CD8-positive, alpha-beta memory T cell (primary cell): ENCODE measurements at regions not wholly inside any gene's neighbourhood (a gene's known extent, or its start where the extent isn't known, plus 50 kb on each side); places are given as distances from the start of the nearest gene placed in this dataset.

Experiments used
- CTCF ChIA-PET: fragments of 350-600 bp; sonication (Branson Sonifier 250); formaldehyde crosslinking; loops from one replicate; lab custom pipeline; 2021; ENCODE audit warnings: antibody characterized with exemption; lab: Charles Lee
- POLR2A ChIA-PET: fragments of 350-600 bp; sonication (Branson Sonifier 250); formaldehyde crosslinking; loops from one replicate; lab custom pipeline; 2021; ENCODE audit warnings: antibody characterized with exemption; lab: Charles Lee
- DNase-seq, 5 donors: peaks; one replicate each; pipeline versions ENCODE4 v3.0.0 to v3.0.0-alpha.2; 2020 to 2022; ENCODE audit warnings: mixed read lengths in 1 of 5
- H3K27ac ChIP-seq: one replicate; pipeline ENCODE4 v1.7.0; 2013; ENCODE audit warnings: low read depth, mild to moderate bottlenecking, low read length, moderate library complexity
- H3K27me3 ChIP-seq: 2 replicates; pipeline ENCODE4 v1.7.0; 2013; ENCODE audit warnings: low read length, mild to moderate bottlenecking; ENCODE audit not compliant: insufficient read depth, poor library complexity, severe bottlenecking
- H3K36me3 ChIP-seq: 2 replicates; pipeline ENCODE4 v1.7.0; 2013; ENCODE audit warnings: mild to moderate bottlenecking, low read length, moderate library complexity; ENCODE audit not compliant: insufficient read depth
- H3K4me1 ChIP-seq: 2 replicates; pipeline ENCODE4 v1.7.0; 2013; ENCODE audit warnings: mild to moderate bottlenecking, low read length, moderate library complexity; ENCODE audit not compliant: insufficient read depth
- H3K4me3 ChIP-seq: 2 replicates; pipeline ENCODE4 v1.7.0; 2013; ENCODE audit warnings: mild to moderate bottlenecking, low read length
- H3K9me3 ChIP-seq: 2 replicates; pipeline ENCODE4 v1.7.0; 2013; ENCODE audit warnings: mild to moderate bottlenecking, low read length
- H3K27ac Mint-ChIP-seq, 8 donors: one replicate each; pipeline ENCODE4 v1.8.0; 2020 to 2021; ENCODE audit warnings: mixed read lengths in 8 of 8, mild to moderate bottlenecking in 6 of 8, inconsistent platforms in 3 of 8, moderate library complexity in 3 of 8
- H3K27me3 Mint-ChIP-seq, 2 donors: one replicate each; pipeline ENCODE4 v1.8.0; 2020 to 2021; ENCODE audit warnings: mixed read lengths in 2 of 2, mild to moderate bottlenecking in 1 of 2, moderate library complexity in 1 of 2
- H3K36me3 Mint-ChIP-seq, 3 donors: one replicate each; pipeline ENCODE4 v1.8.0; 2020 to 2021; ENCODE audit warnings: mixed read lengths in 3 of 3, inconsistent platforms in 1 of 3, mild to moderate bottlenecking in 1 of 3
- H3K4me1 Mint-ChIP-seq, 3 donors: one replicate each; pipeline ENCODE4 v1.8.0; 2020 to 2021; ENCODE audit warnings: mixed read lengths in 3 of 3, inconsistent platforms in 1 of 3, mild to moderate bottlenecking in 1 of 3
- H3K4me3 Mint-ChIP-seq, 7 donors: one replicate each; pipeline ENCODE4 v1.8.0; 2020 to 2021; ENCODE audit warnings: mixed read lengths in 7 of 7, mild to moderate bottlenecking in 6 of 7, moderate library complexity in 4 of 7, inconsistent platforms in 2 of 7
- H3K9me3 Mint-ChIP-seq, 5 donors: one replicate each; pipeline ENCODE4 v1.8.0; 2020 to 2022; ENCODE audit warnings: mixed read lengths in 5 of 5, mild to moderate bottlenecking in 3 of 5, moderate library complexity in 2 of 5, inconsistent platforms in 1 of 5

DNA sequence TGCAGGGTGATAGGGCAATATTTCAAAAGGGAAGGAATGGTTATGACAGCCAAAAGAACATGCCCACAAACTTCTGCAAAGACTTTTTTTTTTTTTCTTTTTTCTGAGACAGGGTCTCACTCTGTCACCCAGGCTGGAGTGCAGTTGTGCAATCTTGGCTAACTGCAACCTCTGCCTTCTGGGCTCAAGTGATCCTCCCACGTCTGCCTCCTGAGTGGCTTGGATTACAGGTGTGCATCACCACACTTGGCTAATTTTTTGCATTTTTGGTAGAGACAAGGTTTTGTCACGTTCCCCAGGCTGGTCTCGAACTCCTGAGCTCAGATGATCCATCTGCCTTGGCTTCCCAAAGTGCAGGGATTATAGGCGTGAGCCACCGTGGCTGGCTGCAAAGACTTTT, 117.6 kb upstream of the ADGRF1 start:
- Mint-ChIP-seq H3K9me3 (peaks cover 0 to 5% (median 0%) of the 10 kb centered on the region in 5 donors), H3K4me3 (no peak overlapping the region), H3K27ac (no peak overlapping the region), H3K4me1 (no peaks in the 10 kb centered on the region), H3K27me3 (peaks cover 0 to 3% of the 10 kb centered on the region in 2 donors), H3K36me3 (peaks cover 0 to 2% (median 0%) of the 10 kb centered on the region in 3 donors)
- Histone ChIP-seq H3K4me1 (no peaks in the 10 kb centered on the region), H3K27ac (no peak overlapping the region), H3K27me3 (no peaks in the 10 kb centered on the region), H3K9me3 (no peaks in the 10 kb centered on the region), H3K4me3 (no peak overlapping the region), H3K36me3 (no peaks in the 10 kb centered on the region)
- POLR2A ChIA-PET = no interaction called here
- no peak for DNase-seq
- CTCF ChIA-PET = no interaction called here

- Mint-ChIP-seq H3K27me3 (peaks cover 3 to 5% of the 10 kb centered on the region in 2 donors), H3K9me3 (peaks cover 0 to 5% (median 0%) of the 10 kb centered on the region in 5 donors), H3K4me3 (no peak overlapping the region), H3K4me1 (no peaks in the 10 kb centered on the region), H3K36me3 (peaks cover 0 to 2% (median 0%) of the 10 kb centered on the region in 3 donors), H3K27ac (no peak overlapping the region)
- Histone ChIP-seq H3K27ac (no peak overlapping the region), H3K36me3 (no peaks in the 10 kb centered on the region), H3K4me1 (no peaks in the 10 kb centered on the region), H3K9me3 (no peaks in the 10 kb centered on the region), H3K4me3 (no peak overlapping the region), H3K27me3 (no peaks in the 10 kb centered on the region)
- POLR2A ChIA-PET = no interaction called here
- DNase-seq = no peak
- CTCF ChIA-PET = no interaction called here
Measured at GRCh38 chr6:47157653-47158219, 115.6 kb upstream of the ADGRF1 start.

GRCh38 chr6:47157063-47157462, 114.9 kb upstream of the ADGRF1 start:
- Mint-ChIP-seq H3K27ac (no peak overlapping the region), H3K4me3 (no peak overlapping the region), H3K36me3 (peaks cover 0 to 2% (median 0%) of the 10 kb centered on the region in 3 donors), H3K27me3 (peaks cover 3 to 5% of the 10 kb centered on the region in 2 donors), H3K4me1 (no peaks in the 10 kb centered on the region), H3K9me3 (peaks cover 0 to 5% (median 0%) of the 10 kb centered on the region in 5 donors)
- ChIA-PET POLR2A (no interaction called here), CTCF (no interaction called here)
- no peak overlapping the region for H3K27ac ChIP-seq
- no peaks in the 10 kb centered on the region for H3K9me3 ChIP-seq
- no peak for DNase-seq
- H3K4me3 ChIP-seq = no peak overlapping the region
- H3K4me1 ChIP-seq = no peaks in the 10 kb centered on the region
- no peaks in the 10 kb centered on the region for H3K36me3 ChIP-seq
- no peaks in the 10 kb centered on the region for H3K27me3 ChIP-seq

DNA sequence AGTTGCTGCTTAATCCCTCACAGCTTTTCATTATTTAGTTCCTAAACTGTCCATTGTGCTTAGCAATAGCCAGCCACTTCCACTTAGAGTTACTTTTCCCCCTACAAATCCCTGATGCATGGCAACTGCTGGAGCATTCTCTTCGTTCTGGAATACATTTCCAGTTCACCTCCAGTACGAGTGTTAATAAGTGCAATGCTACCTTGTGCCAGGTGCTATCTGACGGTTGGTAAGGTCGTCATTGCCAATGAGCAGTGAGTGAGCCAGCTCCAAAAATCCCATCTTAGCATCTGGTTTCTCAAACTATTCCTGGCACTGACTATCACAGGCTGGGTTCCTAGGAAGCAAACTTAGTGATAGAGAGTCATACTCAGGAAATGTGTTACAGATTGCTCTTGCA, 114.1 kb upstream of the ADGRF1 start:
- Histone ChIP-seq H3K4me1 (no peaks in the 10 kb centered on the region), H3K36me3 (no peaks in the 10 kb centered on the region), H3K27me3 (no peaks in the 10 kb centered on the region), H3K27ac (no peak overlapping the region), H3K4me3 (no peak overlapping the region), H3K9me3 (no peaks in the 10 kb centered on the region)
- Mint-ChIP-seq H3K27me3 (peaks cover 5 to 8% of the 10 kb centered on the region in 2 donors), H3K4me1 (no peaks in the 10 kb centered on the region), H3K4me3 (no peak overlapping the region), H3K27ac (no peak overlapping the region), H3K9me3 (peaks cover 0 to 5% (median 0%) of the 10 kb centered on the region in 5 donors), H3K36me3 (peaks cover 0 to 2% (median 0%) of the 10 kb centered on the region in 3 donors)
- no peak for DNase-seq
- ChIA-PET CTCF (no interaction called here), POLR2A (no interaction called here)

- Histone ChIP-seq H3K27me3 (no peaks in the 10 kb centered on the region), H3K27ac (no peak overlapping the region), H3K36me3 (no peaks in the 10 kb centered on the region), H3K4me3 (no peak overlapping the region), H3K9me3 (no peaks in the 10 kb centered on the region), H3K4me1 (no peaks in the 10 kb centered on the region)
- no peak overlapping the region for H3K4me3 Mint-ChIP-seq
- H3K4me1 Mint-ChIP-seq = no peaks in the 10 kb centered on the region
- CTCF ChIA-PET = no interaction called here
- POLR2A ChIA-PET = no interaction called here
- peaks cover 0 to 8% (median 0%) of the 10 kb centered on the region in 5 donors for H3K9me3 Mint-ChIP-seq
- no peak overlapping the region for H3K27ac Mint-ChIP-seq
- no peak for DNase-seq
- H3K27me3 Mint-ChIP-seq = peaks cover 2 to 8% of the 10 kb centered on the region in 2 donors
- H3K36me3 Mint-ChIP-seq = peaks cover 0 to 2% (median 0%) of the 10 kb centered on the region in 3 donors
Measured at GRCh38 chr6:47153404-47153755, 111.2 kb upstream of the ADGRF1 start.

DNA sequence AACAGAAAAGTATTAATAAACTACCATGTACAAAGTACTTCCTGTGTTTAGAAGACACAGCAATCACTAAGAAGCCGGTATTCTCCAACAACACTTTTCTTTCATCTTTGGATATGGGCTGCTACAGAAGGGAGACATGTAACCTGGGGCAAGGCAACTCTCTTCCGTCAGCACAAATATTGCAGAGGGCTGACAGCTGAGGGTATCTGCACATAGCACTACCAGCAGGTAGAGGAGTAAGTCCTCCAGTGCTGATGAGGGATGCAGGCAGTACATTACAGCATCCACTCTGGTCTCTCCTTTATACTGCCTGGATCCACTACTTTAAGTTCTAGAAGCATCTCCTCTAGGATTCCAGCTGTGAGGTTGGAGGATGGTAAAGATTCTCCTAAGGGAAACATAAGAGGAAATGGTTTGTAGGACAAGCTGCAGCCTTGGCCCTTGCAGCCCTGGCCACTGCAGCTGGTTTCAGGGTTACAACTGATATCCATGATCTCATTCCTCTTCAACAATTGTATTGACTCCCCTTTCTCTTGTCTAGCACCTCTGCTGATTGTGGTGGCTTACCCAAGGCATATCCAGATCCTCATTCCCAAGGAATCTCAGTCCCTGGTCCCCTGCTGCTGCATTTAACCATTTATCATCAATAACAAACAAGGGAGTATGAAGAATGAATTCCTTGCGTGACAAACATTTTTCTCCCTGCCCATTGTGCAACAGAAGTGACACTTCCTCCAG, 110.7 kb upstream of the ADGRF1 start:
- Mint-ChIP-seq H3K4me3 (no peak overlapping the region), H3K27me3 (peaks cover 2 to 8% of the 10 kb centered on the region in 2 donors), H3K9me3 (peaks cover 0 to 8% (median 0%) of the 10 kb centered on the region in 5 donors), H3K36me3 (peaks cover 0 to 2% (median 0%) of the 10 kb centered on the region in 3 donors), H3K4me1 (no peaks in the 10 kb centered on the region), H3K27ac (no peak overlapping the region)
- ChIA-PET POLR2A (no interaction called here), CTCF (no interaction called here)
- Histone ChIP-seq H3K27me3 (no peaks in the 10 kb centered on the region), H3K36me3 (no peaks in the 10 kb centered on the region), H3K4me3 (no peak overlapping the region), H3K9me3 (no peaks in the 10 kb centered on the region), H3K4me1 (no peaks in the 10 kb centered on the region), H3K27ac (no peak overlapping the region)
- DNase-seq = no peak

GRCh38 chr6:47151232-47151898, 109.2 kb upstream of the ADGRF1 start:
- Mint-ChIP-seq H3K9me3 (peaks cover 0 to 8% (median 0%) of the 10 kb centered on the region in 5 donors), H3K27ac (no peak overlapping the region), H3K36me3 (peaks cover 0 to 2% (median 0%) of the 10 kb centered on the region in 3 donors), H3K4me3 (no peak overlapping the region), H3K27me3 (peaks cover 2 to 17% of the 10 kb centered on the region in 2 donors), H3K4me1 (no peaks in the 10 kb centered on the region)
- ChIA-PET CTCF (no interaction called here), POLR2A (no interaction called here)
- no peaks in the 10 kb centered on the region for H3K27me3 ChIP-seq
- no peak overlapping the region for H3K4me3 ChIP-seq
- no peaks in the 10 kb centered on the region for H3K36me3 ChIP-seq
- no peak overlapping the region for H3K27ac ChIP-seq
- H3K4me1 ChIP-seq = no peaks in the 10 kb centered on the region
- H3K9me3 ChIP-seq = no peaks in the 10 kb centered on the region
- DNase-seq = no peak

- Mint-ChIP-seq H3K4me3 (no peak overlapping the region), H3K4me1 (no peaks in the 10 kb centered on the region), H3K36me3 (no peaks in the 10 kb centered on the region), H3K9me3 (peaks cover 0 to 7% (median 0%) of the 10 kb centered on the region in 5 donors), H3K27me3 (peaks cover 2 to 17% of the 10 kb centered on the region in 2 donors), H3K27ac (no peak overlapping the region)
- Histone ChIP-seq H3K27ac (no peak overlapping the region), H3K27me3 (no peaks in the 10 kb centered on the region), H3K9me3 (no peaks in the 10 kb centered on the region), H3K4me1 (no peaks in the 10 kb centered on the region), H3K36me3 (no peaks in the 10 kb centered on the region), H3K4me3 (no peak overlapping the region)
- no peak for DNase-seq
- POLR2A ChIA-PET = no interaction called here
- CTCF ChIA-PET = no interaction called here
Measured at GRCh38 chr6:47149554-47149953, 107.4 kb upstream of the ADGRF1 start.
